ENCODE measurements at regions not wholly inside any gene's neighbourhood (a gene's known extent, or its start where the extent isn't known, plus 50 kb on each side); places are given as distances from the start of the nearest gene placed in this dataset.

DNA sequence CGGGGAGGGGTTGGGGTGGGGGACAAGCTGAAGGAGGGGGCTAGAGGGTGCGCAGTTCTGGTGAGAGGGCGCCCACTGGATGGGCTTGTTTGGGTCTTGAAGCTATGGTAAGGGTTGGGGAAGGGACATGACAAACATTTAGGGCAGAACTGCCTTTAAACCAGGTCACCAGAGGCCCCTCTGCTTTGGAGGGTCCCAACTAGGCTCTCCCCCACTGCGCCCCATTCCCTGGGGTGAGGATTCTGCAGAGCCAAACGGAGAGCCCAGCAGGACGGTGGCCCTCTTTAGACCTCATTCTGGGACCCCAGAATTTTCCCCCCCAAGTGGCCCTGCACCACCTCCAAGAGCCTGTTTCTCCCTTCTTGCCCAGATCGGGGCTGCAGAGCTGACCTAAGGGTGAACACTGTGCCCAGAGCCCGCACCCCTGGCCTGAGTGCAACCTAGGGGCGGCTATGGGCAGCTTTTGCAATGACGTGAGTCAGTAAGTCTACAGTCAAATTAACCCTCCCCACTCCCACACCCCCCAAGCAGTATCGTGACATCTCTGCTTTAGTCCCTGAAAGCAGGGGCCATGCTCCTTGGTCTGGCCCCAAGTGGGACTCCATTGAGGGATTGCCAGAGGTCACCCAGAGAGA is 593.8 kb downstream of the MATN1 start:
- BruUV-seq (replicated peaks) = no TSS peak
- no peak overlapping the region for H3K27ac ChIP-seq (ENCODE audit: control insufficient read depth, insufficient read depth)
- no peak overlapping the region for H3K4me2 ChIP-seq (ENCODE audit: control insufficient read depth, insufficient read depth)
- no peak for ATAC-seq
- ChIA-PET CTCF (no interaction called here), POLR2A (no interaction called here), RAD21 (ENCODE audit: unreplicated experiment) (no interaction called here), SMC1A (ENCODE audit: uncharacterized antibody, unreplicated experiment) (no interaction called here)
- H3K4me1 ChIP-seq (ENCODE audit: control insufficient read depth, insufficient read depth, low read length) = no peaks in the 10 kb centered on the region
- no peak for FAIRE-seq
- no peak overlapping the region for H3K4me3 ChIP-seq
- no peaks in the 10 kb centered on the region for H3K79me2 ChIP-seq (ENCODE audit: control insufficient read depth, insufficient read depth, low read length)
- H4K20me1 ChIP-seq (ENCODE audit: control insufficient read depth, insufficient read depth) = no peaks in the 10 kb centered on the region
- no peaks in the 10 kb centered on the region for H3K9me3 ChIP-seq (replicated peaks; ENCODE audit: control insufficient read depth, insufficient read depth, low read length)
- H3K9ac ChIP-seq (ENCODE audit: control insufficient read depth, insufficient read depth, low read length) = no peak overlapping the region
- intact Hi-C loops (cut with micrococcal nuclease; ENCODE audit: unreplicated experiment) = no loop called here
- WGBS (ENCODE audit: insufficient coverage, insufficient replicate concordance, low lambda C conversion rate, missing lambda C conversion rate) = 10% methylated on average over 10 of the region's 11 CpGs
- no peak overlapping the region for H2AFZ ChIP-seq (ENCODE audit: control insufficient read depth, low read depth, low read length)
- no peaks in the 10 kb centered on the region for H3K36me3 ChIP-seq (ENCODE audit: control insufficient read depth in 2 of 2, insufficient read depth in 2 of 2, low read length in 1 of 2)
- no peak for DNase-seq (ENCODE audit: low read depth, low spot score)
- in situ Hi-C loops (cut with MboI) = no loop called here
- no peaks in the 10 kb centered on the region; a peak in 1 of 4 replicates for H3K27me3 ChIP-seq (replicated peaks in 1 of 2; ENCODE audit: control insufficient read depth in 2 of 2, insufficient read depth in 2 of 2, low read length in 1 of 2)
- TF ChIP-seq TCF3 (IDR thresholded peaks at IDR 0.05; ENCODE audit: borderline replicate concordance, insufficient read depth, low read depth, low read length) = no peak
- no peak for TF ChIP-seq EED (IDR thresholded peaks at IDR 0.05; ENCODE audit: low read depth)
- no peak for TF ChIP-seq NRF1 (conservative IDR thresholded peaks at IDR 0.05; ENCODE audit: low read depth, low read length)
- TF ChIP-seq SMARCA5 (IDR thresholded peaks at IDR 0.05) = no peak
- TF ChIP-seq YBX1 (IDR thresholded peaks at IDR 0.05) = no peak
- TF ChIP-seq, protein P1, sequence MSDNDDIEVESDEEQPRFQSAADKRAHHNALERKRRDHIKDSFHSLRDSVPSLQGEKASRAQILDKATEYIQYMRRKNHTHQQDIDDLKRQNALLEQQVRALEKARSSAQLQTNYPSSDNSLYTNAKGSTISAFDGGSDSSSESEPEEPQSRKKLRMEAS (IDR thresholded peaks at IDR 0.05; ENCODE audit: low read depth, low read length) = no peak
- no peak for TF ChIP-seq KLF5 (IDR thresholded peaks at IDR 0.05; ENCODE audit: partially characterized antibody)
- TF ChIP-seq, protein P2, sequence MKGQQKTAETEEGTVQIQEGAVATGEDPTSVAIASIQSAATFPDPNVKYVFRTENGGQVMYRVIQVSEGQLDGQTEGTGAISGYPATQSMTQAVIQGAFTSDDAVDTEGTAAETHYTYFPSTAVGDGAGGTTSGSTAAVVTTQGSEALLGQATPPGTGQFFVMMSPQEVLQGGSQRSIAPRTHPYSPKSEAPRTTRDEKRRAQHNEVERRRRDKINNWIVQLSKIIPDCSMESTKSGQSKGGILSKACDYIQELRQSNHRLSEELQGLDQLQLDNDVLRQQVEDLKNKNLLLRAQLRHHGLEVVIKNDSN (IDR thresholded peaks at IDR 0.05; ENCODE audit: borderline replicate concordance, extremely low read length, insufficient read depth, low read depth, low read length) = no peak
- TF ChIP-seq SUZ12 (IDR thresholded peaks at IDR 0.05; ENCODE audit: unreplicated experiment) = no peak
- TF ChIP-seq, protein P3, sequence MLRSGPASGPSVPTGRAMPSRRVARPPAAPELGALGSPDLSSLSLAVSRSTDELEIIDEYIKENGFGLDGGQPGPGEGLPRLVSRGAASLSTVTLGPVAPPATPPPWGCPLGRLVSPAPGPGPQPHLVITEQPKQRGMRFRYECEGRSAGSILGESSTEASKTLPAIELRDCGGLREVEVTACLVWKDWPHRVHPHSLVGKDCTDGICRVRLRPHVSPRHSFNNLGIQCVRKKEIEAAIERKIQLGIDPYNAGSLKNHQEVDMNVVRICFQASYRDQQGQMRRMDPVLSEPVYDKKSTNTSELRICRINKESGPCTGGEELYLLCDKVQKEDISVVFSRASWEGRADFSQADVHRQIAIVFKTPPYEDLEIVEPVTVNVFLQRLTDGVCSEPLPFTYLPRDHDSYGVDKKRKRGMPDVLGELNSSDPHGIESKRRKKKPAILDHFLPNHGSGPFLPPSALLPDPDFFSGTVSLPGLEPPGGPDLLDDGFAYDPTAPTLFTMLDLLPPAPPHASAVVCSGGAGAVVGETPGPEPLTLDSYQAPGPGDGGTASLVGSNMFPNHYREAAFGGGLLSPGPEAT (IDR thresholded peaks at IDR 0.05; ENCODE audit: low read depth) = no peak
- TF ChIP-seq, protein P4, sequence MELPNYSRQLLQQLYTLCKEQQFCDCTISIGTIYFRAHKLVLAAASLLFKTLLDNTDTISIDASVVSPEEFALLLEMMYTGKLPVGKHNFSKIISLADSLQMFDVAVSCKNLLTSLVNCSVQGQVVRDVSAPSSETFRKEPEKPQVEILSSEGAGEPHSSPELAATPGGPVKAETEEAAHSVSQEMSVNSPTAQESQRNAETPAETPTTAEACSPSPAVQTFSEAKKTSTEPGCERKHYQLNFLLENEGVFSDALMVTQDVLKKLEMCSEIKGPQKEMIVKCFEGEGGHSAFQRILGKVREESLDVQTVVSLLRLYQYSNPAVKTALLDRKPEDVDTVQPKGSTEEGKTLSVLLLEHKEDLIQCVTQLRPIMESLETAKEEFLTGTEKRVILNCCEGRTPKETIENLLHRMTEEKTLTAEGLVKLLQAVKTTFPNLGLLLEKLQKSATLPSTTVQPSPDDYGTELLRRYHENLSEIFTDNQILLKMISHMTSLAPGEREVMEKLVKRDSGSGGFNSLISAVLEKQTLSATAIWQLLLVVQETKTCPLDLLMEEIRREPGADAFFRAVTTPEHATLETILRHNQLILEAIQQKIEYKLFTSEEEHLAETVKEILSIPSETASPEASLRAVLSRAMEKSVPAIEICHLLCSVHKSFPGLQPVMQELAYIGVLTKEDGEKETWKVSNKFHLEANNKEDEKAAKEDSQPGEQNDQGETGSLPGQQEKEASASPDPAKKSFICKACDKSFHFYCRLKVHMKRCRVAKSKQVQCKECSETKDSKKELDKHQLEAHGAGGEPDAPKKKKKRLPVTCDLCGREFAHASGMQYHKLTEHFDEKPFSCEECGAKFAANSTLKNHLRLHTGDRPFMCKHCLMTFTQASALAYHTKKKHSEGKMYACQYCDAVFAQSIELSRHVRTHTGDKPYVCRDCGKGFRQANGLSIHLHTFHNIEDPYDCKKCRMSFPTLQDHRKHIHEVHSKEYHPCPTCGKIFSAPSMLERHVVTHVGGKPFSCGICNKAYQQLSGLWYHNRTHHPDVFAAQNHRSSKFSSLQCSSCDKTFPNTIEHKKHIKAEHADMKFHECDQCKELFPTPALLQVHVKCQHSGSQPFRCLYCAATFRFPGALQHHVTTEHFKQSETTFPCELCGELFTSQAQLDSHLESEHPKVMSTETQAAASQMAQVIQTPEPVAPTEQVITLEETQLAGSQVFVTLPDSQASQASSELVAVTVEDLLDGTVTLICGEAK (IDR thresholded peaks at IDR 0.05; ENCODE audit: borderline replicate concordance) = no peak
- TF ChIP-seq IRF4 (IDR thresholded peaks at IDR 0.05; ENCODE audit: low read depth, low read length) = no peak
- TF ChIP-seq STAT1 (conservative IDR thresholded peaks at IDR 0.05) = no peak
- no peak for TF ChIP-seq ZNF24 (IDR thresholded peaks at IDR 0.05)
